H1 (cell line): ENCODE measurements at regions not wholly inside any gene's neighbourhood (a gene's known extent, or its start where the extent isn't known, plus 50 kb on each side); places are given as distances from the start of the nearest gene placed in this dataset.

Source experiments
- CTCF ChIA-PET: fragments of 300-600 bp; sonication (Branson Sonifier 250); formaldehyde crosslinking; loops from one replicate; lab custom pipeline; 2021; ENCODE audit not compliant: partially characterized antibody; lab: Charles Lee
- POLR2A ChIA-PET: fragments of 300-600 bp; sonication (Branson Sonifier 250); formaldehyde crosslinking; loops from one replicate; lab custom pipeline; 2021; ENCODE audit warnings: inconsistent platforms; ENCODE audit not compliant: partially characterized antibody; lab: Charles Lee
- DNase-seq, 2 experiments: peaks; one replicate each; pipeline versions ENCODE4 v3.0.0 to v3.0.0-alpha.2; 2010 to 2022; ENCODE audit warnings: low spot score in 2 of 2, low read depth in 1 of 2, mixed read lengths in 1 of 2
- FAIRE-seq: peaks from 2 replicates; lab custom pipeline; 2011; peaks lifted over from hg19 to GRCh38; lab: Jason Lieb, UNC
- H2AFZ ChIP-seq: 2 replicates; pipeline ENCODE4 v1.8.1; 2012; ENCODE audit warnings: low read length, inconsistent platforms
- H2AK5ac ChIP-seq: 2 replicates; pipeline ENCODE4 v1.6.1; 2013; ENCODE audit warnings: low read depth, low read length
- H2BK120ac ChIP-seq: replicated peaks from 2 replicates; pipeline ENCODE3; 2013; ENCODE audit warnings: low read depth, low read length, inconsistent platforms
- H2BK12ac ChIP-seq: 2 replicates; pipeline ENCODE4 v1.6.1; 2013; ENCODE audit warnings: low read depth, low read length
- H2BK15ac ChIP-seq: 2 replicates; pipeline ENCODE4 v1.6.1; 2013; ENCODE audit warnings: low read length
- H2BK20ac ChIP-seq: 2 replicates; pipeline ENCODE4 v1.6.1; 2013; ENCODE audit warnings: low read length
- H2BK5ac ChIP-seq: 2 replicates; pipeline ENCODE4 v1.6.1; 2013; ENCODE audit warnings: low read depth, low read length
- H3K14ac ChIP-seq: 2 replicates; pipeline ENCODE4 v1.6.1; 2013; ENCODE audit warnings: inconsistent platforms; ENCODE audit not compliant: insufficient read length
- H3K18ac ChIP-seq: 2 replicates; pipeline ENCODE4 v1.6.1; 2013; ENCODE audit warnings: low read length; ENCODE audit errors: extremely low read depth
- H3K23ac ChIP-seq: 2 replicates; pipeline ENCODE4 v1.6.1; 2013; ENCODE audit warnings: inconsistent platforms; ENCODE audit not compliant: insufficient read length
- H3K23me2 ChIP-seq: 2 replicates; pipeline ENCODE4 v1.6.1; 2013; ENCODE audit warnings: low read depth, low read length
- H3K27ac ChIP-seq: 2 replicates; pipeline ENCODE4 v1.6.1; 2011; ENCODE audit warnings: low read depth, low read length, inconsistent platforms
- H3K27me3 ChIP-seq, 4 experiments: replicated peaks in 1 of 4; 1 replicate in 1 of 4; 2 replicates in 3 of 4; pipeline versions ENCODE4 v1.6.1 to v1.8.1; 2011 to 2013; ENCODE audit warnings: low read length in 3 of 4, mild to moderate bottlenecking in 3 of 4, inconsistent platforms in 2 of 4, mixed read lengths in 2 of 4, moderate library complexity in 1 of 4; ENCODE audit not compliant: control insufficient read depth in 3 of 4, insufficient read depth in 3 of 4; ENCODE audit errors: extremely low read depth in 1 of 4
- H3K36me3 ChIP-seq, 4 experiments: 2 replicates each; pipeline versions ENCODE4 v1.6.1 to v1.8.1; 2011 to 2013; ENCODE audit warnings: mild to moderate bottlenecking in 4 of 4, low read length in 3 of 4, moderate library complexity in 2 of 4, control low read depth in 1 of 4, inconsistent platforms in 1 of 4; ENCODE audit not compliant: insufficient read depth in 4 of 4, control insufficient read depth in 2 of 4
- H3K4ac ChIP-seq: replicated peaks from 2 replicates; pipeline ENCODE3; 2013; ENCODE audit warnings: low read length, low read depth, mixed read lengths, inconsistent platforms; ENCODE audit not compliant: insufficient read length
- H3K4me1 ChIP-seq, 4 experiments: replicated peaks in 1 of 4; 1 replicate in 1 of 4; 2 replicates in 3 of 4; pipeline versions ENCODE4 v1.6.1 to v1.8.1; 2011 to 2013; ENCODE audit warnings: low read length in 3 of 4, inconsistent platforms in 2 of 4, mixed read lengths in 1 of 4; ENCODE audit not compliant: insufficient read depth in 4 of 4, control insufficient read depth in 3 of 4
- H3K4me2 ChIP-seq, 2 experiments: 2 replicates each; pipeline versions ENCODE4 v1.6.1 to v1.8.1; 2011 to 2013; ENCODE audit warnings: low read depth in 2 of 2, low read length in 2 of 2, control low read depth in 1 of 2, inconsistent platforms in 1 of 2, mild to moderate bottlenecking in 1 of 2; ENCODE audit not compliant: insufficient read depth in 1 of 2
- H3K4me3 ChIP-seq, 4 experiments: fragments of 200-600, 300-600 bp in 1 of 4; sonication (generic), shearing (Covaris generic), sonication (Bioruptor Twin) in 1 of 4; 2 replicates each; pipeline versions ENCODE4 v1.5.1 to v1.8.1; 2011 to 2016; ENCODE audit warnings: low read length in 4 of 4, low read depth in 3 of 4, control low read depth in 2 of 4, inconsistent platforms in 2 of 4, mild to moderate bottlenecking in 2 of 4, mixed read lengths in 1 of 4, moderate library complexity in 1 of 4; ENCODE audit not compliant: insufficient read depth in 2 of 4; ENCODE audit errors: extremely low read depth in 1 of 4
- H3K56ac ChIP-seq: replicated peaks from 2 replicates; pipeline ENCODE3; 2013; ENCODE audit warnings: low read depth, mild to moderate bottlenecking, mixed read lengths, low read length, inconsistent platforms; ENCODE audit not compliant: insufficient read length
- H3K79me1 ChIP-seq: 2 replicates; pipeline ENCODE4 v1.6.1; 2013; ENCODE audit warnings: low read depth, low read length, control low read depth
- H3K79me2 ChIP-seq, 2 experiments: 2 replicates each; pipeline versions ENCODE4 v1.6.1 to v1.8.1; 2012 to 2013; ENCODE audit warnings: low read length in 2 of 2, mild to moderate bottlenecking in 2 of 2, inconsistent platforms in 1 of 2; ENCODE audit not compliant: insufficient read depth in 2 of 2, control insufficient read depth in 1 of 2
- H3K9ac ChIP-seq, 4 experiments: replicated peaks in 1 of 4; 1 replicate in 1 of 4; 2 replicates in 3 of 4; pipeline versions ENCODE4 v1.6.1 to v1.8.1; 2011 to 2013; ENCODE audit warnings: low read depth in 3 of 4, low read length in 3 of 4, control low read depth in 2 of 4, mild to moderate bottlenecking in 2 of 4, moderate library complexity in 2 of 4, inconsistent platforms in 1 of 4; ENCODE audit errors: extremely low read depth in 1 of 4
- H3K9me3 ChIP-seq, 2 experiments: 2 replicates each; pipeline versions ENCODE4 v1.6.1 to v1.8.1; 2012 to 2013; ENCODE audit warnings: mild to moderate bottlenecking in 2 of 2, moderate library complexity in 2 of 2, control low read depth in 1 of 2, inconsistent platforms in 1 of 2, low read depth in 1 of 2, low read length in 1 of 2, mixed read lengths in 1 of 2; ENCODE audit not compliant: insufficient read depth in 2 of 2
- H4K20me1 ChIP-seq, 2 experiments: replicated peaks in 1 of 2; 2 replicates each; pipeline versions ENCODE3 to v1.8.1; 2011 to 2013; ENCODE audit warnings: inconsistent platforms in 2 of 2, low read length in 2 of 2, mild to moderate bottlenecking in 1 of 2; ENCODE audit not compliant: insufficient read depth in 2 of 2, control insufficient read depth in 1 of 2
- H4K5ac ChIP-seq: 2 replicates; pipeline ENCODE4 v1.6.1; 2013; ENCODE audit warnings: low read length, low read depth, mixed read lengths, inconsistent platforms; ENCODE audit not compliant: insufficient read length
- H4K8ac ChIP-seq: 2 replicates; pipeline ENCODE4 v1.8.0; 2013; ENCODE audit warnings: mild to moderate bottlenecking, moderate library complexity, low read length, inconsistent platforms; ENCODE audit not compliant: insufficient read depth; ENCODE audit errors: extremely low read depth
- H4K91ac ChIP-seq: replicated peaks from 2 replicates; pipeline ENCODE3; 2013; ENCODE audit warnings: low read length, mixed read lengths, inconsistent platforms; ENCODE audit not compliant: insufficient read length
- CHD2 ChIP-seq: IDR thresholded peaks from 2 replicates; pipeline ENCODE4 v1.6.1; 2012; ENCODE audit warnings: low read length, improper control_type of control experiment
- CREB1 ChIP-seq: IDR thresholded peaks from 2 replicates; pipeline ENCODE4 v1.6.1; 2012; ENCODE audit warnings: inconsistent platforms
- TCF12 ChIP-seq: IDR thresholded peaks from 2 replicates; pipeline ENCODE4 v1.6.1; 2011; ENCODE audit warnings: low read depth, mild to moderate bottlenecking, low read length

GRCh38 chr9:13857521-13857920, 456.4 kb downstream of the NFIB start:
- Histone ChIP-seq H2AFZ (peak overlapping the region; percentile 51; the same call in 1 of the 2 replicates), H3K18ac (no peak overlapping the region), H3K9ac (no peak overlapping the region), H2BK120ac (no peak overlapping the region), H4K8ac (no peak overlapping the region), H2BK5ac (no peak overlapping the region), H2BK20ac (no peak overlapping the region), H3K4me3 (no peak overlapping the region), H3K4me2 (no peak overlapping the region), H2BK15ac (no peak overlapping the region), H4K5ac (no peak overlapping the region), H3K27me3 (no peaks in the 10 kb centered on the region; a peak in 1 of 7 replicates), H3K4me1 (peaks cover 0 to 8% (median 6%) of the 10 kb centered on the region in 4 experiments; a peak in 4 of 7 replicates), H3K27ac (no peak overlapping the region), H3K79me1 (no peaks in the 10 kb centered on the region), H3K79me2 (no peaks in the 10 kb centered on the region), H2AK5ac (no peak overlapping the region), H3K23me2 (no peaks in the 10 kb centered on the region), H3K23ac (no peak overlapping the region), H3K4ac (no peak overlapping the region), H3K56ac (no peak overlapping the region), H3K14ac (no peak overlapping the region), H3K36me3 (no peaks in the 10 kb centered on the region), H4K20me1 (no peaks in the 10 kb centered on the region), H3K9me3 (no peaks in the 10 kb centered on the region), H4K91ac (no peak overlapping the region), H2BK12ac (no peak overlapping the region)
- DNase-seq (no peak), FAIRE-seq (no peak)
- ChIA-PET CTCF (no interaction called here), POLR2A (no interaction called here)
- no peak for TF ChIP-seq TCF12
- TF ChIP-seq CHD2, result no peak
- TF ChIP-seq CREB1, result no peak
